ENCODE measurements at regions not wholly inside any gene's neighbourhood (a gene's known extent, or its start where the extent isn't known, plus 50 kb on each side); places are given as distances from the start of the nearest gene placed in this dataset.

GRCh38 chr14:36005670-36006069, 170.9 kb downstream of the PTCSC3 start:
- TF ChIP-seq, protein P1, sequence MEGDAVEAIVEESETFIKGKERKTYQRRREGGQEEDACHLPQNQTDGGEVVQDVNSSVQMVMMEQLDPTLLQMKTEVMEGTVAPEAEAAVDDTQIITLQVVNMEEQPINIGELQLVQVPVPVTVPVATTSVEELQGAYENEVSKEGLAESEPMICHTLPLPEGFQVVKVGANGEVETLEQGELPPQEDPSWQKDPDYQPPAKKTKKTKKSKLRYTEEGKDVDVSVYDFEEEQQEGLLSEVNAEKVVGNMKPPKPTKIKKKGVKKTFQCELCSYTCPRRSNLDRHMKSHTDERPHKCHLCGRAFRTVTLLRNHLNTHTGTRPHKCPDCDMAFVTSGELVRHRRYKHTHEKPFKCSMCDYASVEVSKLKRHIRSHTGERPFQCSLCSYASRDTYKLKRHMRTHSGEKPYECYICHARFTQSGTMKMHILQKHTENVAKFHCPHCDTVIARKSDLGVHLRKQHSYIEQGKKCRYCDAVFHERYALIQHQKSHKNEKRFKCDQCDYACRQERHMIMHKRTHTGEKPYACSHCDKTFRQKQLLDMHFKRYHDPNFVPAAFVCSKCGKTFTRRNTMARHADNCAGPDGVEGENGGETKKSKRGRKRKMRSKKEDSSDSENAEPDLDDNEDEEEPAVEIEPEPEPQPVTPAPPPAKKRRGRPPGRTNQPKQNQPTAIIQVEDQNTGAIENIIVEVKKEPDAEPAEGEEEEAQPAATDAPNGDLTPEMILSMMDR (IDR thresholded peaks at IDR 0.05) = no peak
- no peak for TF ChIP-seq ZFX (IDR thresholded peaks at IDR 0.05; ENCODE audit: borderline replicate concordance)

Measured in 22Rv1 (cell line).